BJ (cell line): ENCODE measurements at regions not wholly inside any gene's neighbourhood (a gene's known extent, or its start where the extent isn't known, plus 50 kb on each side); places are given as distances from the start of the nearest gene placed in this dataset.

Experiments used
- CTCF ChIA-PET: fragments of 350-600 bp; formaldehyde crosslinking; extraction: SDS; loops from one replicate; lab custom pipeline; 2021; ENCODE audit warnings: antibody characterized with exemption, inconsistent platforms; lab: Yijun Ruan, JAX
- POLR2A ChIA-PET: fragments of 300-600 bp; sonication (Branson Sonifier 250); formaldehyde crosslinking; extraction: SDS; loops from one replicate; lab custom pipeline; 2021; ENCODE audit warnings: antibody characterized with exemption; lab: Charles Lee
- DNase-seq: peaks from one replicate; pipeline ENCODE4 v3.0.0-alpha.2; 2011; ENCODE audit warnings: low read depth
- H3K27me3 ChIP-seq: 2 replicates; pipeline ENCODE4 v1.6.0; 2011; ENCODE audit warnings: low read length; ENCODE audit not compliant: control insufficient read depth, insufficient read depth
- H3K36me3 ChIP-seq: 2 replicates; pipeline ENCODE4 v1.5.1; 2011; ENCODE audit warnings: low read length; ENCODE audit not compliant: control insufficient read depth, insufficient read depth
- H3K4me3 ChIP-seq: 2 replicates; pipeline ENCODE4 v1.5.1; 2011; ENCODE audit warnings: low read depth, mild to moderate bottlenecking, control low read depth, low read length
- CTCF ChIP-seq: IDR thresholded peaks from 2 replicates; pipeline ENCODE4 v1.5.1; 2011; ENCODE audit warnings: low read depth, mild to moderate bottlenecking, control low read depth, inconsistent platforms, low read length, moderate library complexity; ENCODE audit not compliant: insufficient read depth

DNA sequence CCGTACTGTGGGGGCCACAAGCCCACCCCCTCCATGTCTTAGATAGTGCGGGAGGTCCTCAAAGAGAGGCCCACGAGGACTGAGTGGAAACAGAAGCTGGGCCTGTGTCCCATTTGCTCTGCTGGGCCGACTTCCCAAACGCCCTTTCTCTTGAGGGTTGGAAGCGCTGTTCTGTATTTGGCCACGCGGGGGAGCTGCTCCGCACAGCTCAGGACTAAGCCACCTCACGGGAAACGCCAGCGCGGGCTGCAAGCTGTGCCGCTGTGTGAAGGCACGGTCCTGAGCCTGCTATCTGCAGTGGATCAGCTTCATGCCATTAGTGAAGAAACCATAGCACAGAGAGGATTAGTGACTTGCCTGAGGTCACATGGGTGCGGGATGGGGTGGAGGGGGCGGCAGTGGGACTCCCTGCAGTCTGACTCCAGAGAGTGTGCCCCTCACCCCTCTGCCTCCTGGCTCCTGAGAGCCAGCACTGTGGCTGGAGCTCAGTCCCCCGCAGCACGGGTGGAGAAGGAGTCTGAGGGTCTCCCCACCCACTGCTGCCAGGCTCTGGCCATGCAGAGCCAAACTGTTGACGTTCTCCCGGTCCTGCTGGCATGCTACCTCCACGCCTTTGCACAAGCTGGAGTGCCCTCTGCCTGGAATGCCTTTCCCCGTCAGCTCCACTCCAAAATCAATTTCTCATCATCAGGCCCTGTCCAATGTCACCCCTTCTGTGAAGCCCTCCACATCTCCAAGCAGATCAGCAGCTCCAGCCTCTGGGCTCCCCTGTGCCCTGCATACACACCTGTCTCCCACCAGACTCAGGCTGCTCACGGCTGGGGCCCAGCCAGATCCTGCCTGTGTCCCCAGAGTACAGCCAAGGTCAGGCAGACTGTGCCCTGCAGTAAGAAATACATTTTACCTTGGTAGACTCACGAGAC is 51.5 kb upstream of the LRRC32 start:
- DNase-seq: no peak
- TF ChIP-seq CTCF: peak; percentile 97
- POLR2A ChIA-PET: interaction anchor here (0.6 kb wide), 1 partner anchor 836 kb away, joined by 5 read pairs; no protein-coding TSS in a partner anchor
- no peaks in the 10 kb centered on the region for H3K36me3 ChIP-seq
- peaks cover 13% of the 10 kb centered on the region for H3K27me3 ChIP-seq
- CTCF ChIA-PET: interaction anchor here (0.9 to 5.3 kb wide), 30 partner anchors 10 to 317 kb away, joined by 3 to 68 read pairs (median 4); no protein-coding TSS in a partner anchor
- H3K4me3 ChIP-seq: no peak overlapping the region

- no peak for DNase-seq
- Histone ChIP-seq H3K27me3 (peaks cover 16% of the 10 kb centered on the region), H3K36me3 (no peaks in the 10 kb centered on the region), H3K4me3 (no peak overlapping the region)
- ChIA-PET CTCF (interaction anchor here (0.6 to 5.3 kb wide), 11 partner anchors 10 to 465 kb away, joined by 3 to 68 read pairs (median 10); no protein-coding TSS in a partner anchor), POLR2A (no interaction called here)
- no peak for TF ChIP-seq CTCF
Observed at GRCh38 chr11:76723142-76723541, 52.6 kb upstream of the LRRC32 start.

GRCh38 chr11:76723548-76723947 is 53.0 kb upstream of the LRRC32 start:
- Histone ChIP-seq H3K4me3 (no peak overlapping the region), H3K36me3 (no peaks in the 10 kb centered on the region), H3K27me3 (peaks cover 16% of the 10 kb centered on the region)
- POLR2A ChIA-PET: no interaction called here
- no peak for DNase-seq
- no peak for TF ChIP-seq CTCF
- CTCF ChIA-PET: interaction anchor here (0.6 to 5.3 kb wide), 11 partner anchors 9 to 464 kb away, joined by 3 to 68 read pairs (median 10); partner anchors contain the start of gene MYO7A

GRCh38 chr11:76724171-76724768 is 53.7 kb upstream of the LRRC32 start:
- Histone ChIP-seq H3K4me3 (no peak overlapping the region), H3K36me3 (no peaks in the 10 kb centered on the region), H3K27me3 (peaks cover 17% of the 10 kb centered on the region)
- DNase-seq: no peak
- POLR2A ChIA-PET: no interaction called here
- TF ChIP-seq CTCF: no peak
- CTCF ChIA-PET: interaction anchor here (0.7 to 5.3 kb wide), 10 partner anchors 9 to 463 kb away, joined by 3 to 68 read pairs (median 10); partner anchors contain the start of gene MYO7A

GRCh38 chr11:76728227-76728626 is 54.9 kb upstream of the TSKU start:
- Histone ChIP-seq H3K4me3 (no peak overlapping the region), H3K27me3 (peaks cover 17% of the 10 kb centered on the region)
- POLR2A ChIA-PET: no interaction called here

More at GRCh38 chr11:76728227-76728626, 54.9 kb upstream of the TSKU start:
- TF ChIP-seq CTCF: no peak
- CTCF ChIA-PET: interaction anchor here (0.6 to 11.8 kb wide), 4 partner anchors 48 to 312 kb away, joined by 3 to 127 read pairs (median 4); no protein-coding TSS in a partner anchor
- DNase-seq: no peak
- H3K36me3 ChIP-seq: no peaks in the 10 kb centered on the region
